Femur (tissue), 1 donor: ENCODE measurements at regions not wholly inside any gene's neighbourhood (a gene's known extent, or its start where the extent isn't known, plus 50 kb on each side); places are given as distances from the start of the nearest gene placed in this dataset.

Experiments
- DNase-seq: peaks from one replicate; pipeline ENCODE4 v3.0.0-alpha.2; 2017

DNA sequence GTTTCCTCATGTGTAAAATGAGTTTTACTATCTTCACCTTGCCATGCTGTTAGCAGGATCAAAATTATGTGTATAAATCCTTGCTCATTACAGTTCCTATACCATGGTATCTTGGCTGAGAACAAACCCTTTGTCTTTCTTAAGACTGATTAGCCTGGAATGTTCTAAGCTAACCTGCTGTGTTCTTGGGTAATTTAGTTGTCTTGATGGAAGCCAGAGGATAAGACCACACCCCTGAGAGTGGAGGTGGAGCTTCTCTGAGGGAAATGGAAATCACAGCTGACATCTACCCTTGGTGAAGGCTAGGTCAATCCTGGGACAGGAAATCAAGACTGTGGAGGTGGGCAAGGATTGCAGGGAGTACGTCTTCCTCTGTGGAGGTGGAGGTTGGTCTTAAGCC is 206.1 kb upstream of the ARHGAP20 start:
- no peak for DNase-seq

DNA sequence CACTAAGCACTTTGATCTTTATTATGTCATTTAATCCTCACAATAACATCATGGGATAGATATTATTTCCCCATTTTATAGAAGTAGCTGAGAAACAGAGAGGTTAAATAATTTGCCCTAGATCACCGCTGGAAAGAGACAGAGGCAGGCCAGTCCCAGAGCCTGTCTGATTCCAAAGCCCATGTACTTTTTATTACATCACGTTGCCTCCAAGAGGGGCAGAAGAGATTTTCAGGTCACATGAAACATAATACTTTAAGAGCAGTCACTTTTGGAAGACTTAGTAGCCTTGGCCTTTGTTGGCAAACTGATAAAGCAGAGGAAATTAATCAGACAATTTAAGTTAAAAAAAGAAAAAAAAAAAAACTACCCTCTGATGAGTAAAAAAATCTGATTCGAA is 200.2 kb upstream of the ARHGAP20 start:
- DNase-seq, result no peak

DNA sequence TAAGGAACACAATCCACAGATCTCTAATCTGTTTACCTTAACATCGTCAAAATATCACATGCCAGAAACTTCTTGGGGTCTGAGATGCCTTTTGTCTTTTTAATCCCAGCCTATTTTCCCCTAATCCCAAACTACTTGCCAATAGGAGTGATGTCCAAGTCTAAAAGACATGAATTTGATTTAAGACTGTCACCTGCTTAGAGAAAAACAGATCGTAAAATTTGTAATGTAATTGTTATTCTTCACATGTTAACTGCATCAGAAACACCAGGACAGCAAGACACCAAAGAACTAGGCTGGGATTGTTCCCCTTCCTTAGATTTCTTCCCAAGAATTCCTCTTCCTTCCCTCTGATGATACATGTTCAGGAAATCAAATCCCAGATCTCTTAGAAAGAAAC is 198.1 kb upstream of the ARHGAP20 start:
- no peak for DNase-seq

DNA sequence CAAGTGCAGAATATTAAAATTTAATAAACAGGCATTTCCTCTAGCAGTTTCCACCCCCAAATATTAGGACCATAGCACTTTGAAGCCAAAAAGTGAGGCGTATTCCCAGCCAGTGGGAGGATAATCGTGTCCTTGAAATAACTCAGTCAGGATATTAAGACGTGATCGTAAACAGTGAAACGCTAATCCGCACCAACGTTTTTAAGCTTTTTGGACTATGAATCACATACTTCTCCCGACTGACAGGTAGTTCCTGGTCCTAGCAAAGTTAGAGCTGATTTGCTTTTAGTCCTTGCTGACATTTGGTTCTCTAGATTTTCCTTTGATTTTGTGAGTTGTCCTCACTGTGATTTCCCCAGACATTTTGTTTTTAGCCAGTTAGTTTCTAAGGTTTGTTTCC is 197.1 kb upstream of the ARHGAP20 start:
- DNase-seq, result no peak

DNA sequence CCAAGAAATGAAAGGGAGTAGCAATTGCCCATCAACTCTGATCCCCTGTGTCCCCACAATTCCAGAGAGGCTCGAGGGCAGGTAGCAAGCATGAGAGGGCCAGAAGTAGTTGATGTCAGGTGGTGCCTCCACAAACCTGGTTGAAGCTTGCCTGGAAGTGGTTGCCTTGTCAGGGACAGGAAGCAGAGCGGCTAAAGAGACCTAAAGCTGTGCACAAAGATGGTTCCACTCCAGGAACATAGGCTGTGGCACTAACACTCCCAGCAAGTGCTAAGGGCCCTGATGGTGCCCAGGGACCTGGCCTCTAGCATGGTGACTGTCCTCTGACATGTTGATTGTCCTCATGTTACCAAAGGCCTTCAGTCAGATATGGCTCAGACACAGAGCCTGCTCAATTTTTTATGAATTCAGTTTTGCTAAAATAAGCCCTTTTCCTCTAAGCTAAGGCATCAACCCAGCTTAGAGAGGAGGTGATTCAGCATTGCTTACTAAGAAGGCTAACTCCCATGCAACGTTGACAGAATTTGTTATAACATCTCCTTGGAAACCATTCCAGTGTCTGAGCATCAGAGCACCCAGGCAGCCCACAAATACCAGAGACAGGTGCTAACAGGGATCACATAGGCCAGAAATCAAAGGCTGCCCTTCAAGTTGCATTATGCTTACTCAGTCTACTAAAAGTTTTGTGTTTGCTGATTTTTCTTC is 196.3 kb upstream of the ARHGAP20 start:
- no peak for DNase-seq

DNA sequence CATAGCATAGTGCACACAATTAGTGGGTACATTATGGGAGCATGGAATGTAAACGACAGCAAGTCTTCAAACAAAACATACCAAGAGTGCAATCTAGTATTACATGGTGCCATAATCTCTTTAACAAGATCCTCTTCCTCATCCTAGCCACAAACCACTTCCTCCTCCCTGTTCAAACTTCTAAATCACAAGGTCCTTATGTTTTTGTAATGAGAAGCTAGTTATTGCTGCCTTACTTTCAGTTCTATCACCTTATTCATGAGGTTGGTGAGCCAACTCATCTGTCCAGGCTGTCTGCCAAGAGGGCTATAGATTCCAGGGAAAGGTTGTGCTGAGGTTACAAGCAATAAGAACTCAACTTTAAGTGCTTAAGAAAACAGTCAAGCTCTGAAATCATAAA is 195.4 kb upstream of the ARHGAP20 start:
- peak; percentile 58 for DNase-seq

DNA sequence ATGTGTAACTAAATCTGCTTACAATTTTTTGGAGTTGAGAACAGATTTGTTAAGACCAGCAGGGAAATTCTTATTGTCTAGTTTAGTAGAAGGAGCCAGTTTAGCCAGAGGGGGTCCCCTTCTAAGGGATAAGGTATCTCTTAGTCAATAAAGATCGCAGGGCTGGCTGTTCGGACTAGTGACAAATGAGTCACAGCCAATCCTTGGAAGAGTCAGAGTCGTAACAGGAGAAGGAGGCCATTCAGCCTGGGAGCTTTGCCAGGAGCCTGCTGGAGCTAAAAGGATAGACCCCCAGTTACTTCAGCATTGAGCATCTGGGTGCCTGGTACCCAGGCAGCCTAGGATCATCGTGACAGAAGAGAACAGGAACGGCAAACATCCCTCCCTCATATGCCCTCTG is 191.6 kb upstream of the ARHGAP20 start:
- DNase-seq, result peak; percentile 49

DNA sequence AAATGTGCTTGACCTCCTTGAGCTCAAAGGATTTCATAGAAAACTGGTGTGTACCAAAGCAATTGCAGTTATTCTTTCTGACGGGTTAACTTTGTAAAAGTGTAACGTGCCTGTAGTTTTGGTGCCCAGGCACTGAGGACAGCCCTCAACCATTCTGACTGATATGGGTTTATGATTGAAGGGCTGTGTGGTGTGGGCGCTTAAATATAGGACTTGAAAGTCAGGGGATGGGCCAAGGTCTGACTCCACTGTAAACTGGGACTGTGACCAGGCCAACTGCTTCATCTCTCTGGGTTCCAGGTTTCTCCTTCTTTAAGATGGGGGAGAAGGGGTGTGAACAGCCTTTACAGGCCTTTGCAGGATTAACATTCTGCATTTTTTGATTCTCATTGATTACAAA is 191.1 kb upstream of the ARHGAP20 start:
- DNase-seq, result no peak

DNA sequence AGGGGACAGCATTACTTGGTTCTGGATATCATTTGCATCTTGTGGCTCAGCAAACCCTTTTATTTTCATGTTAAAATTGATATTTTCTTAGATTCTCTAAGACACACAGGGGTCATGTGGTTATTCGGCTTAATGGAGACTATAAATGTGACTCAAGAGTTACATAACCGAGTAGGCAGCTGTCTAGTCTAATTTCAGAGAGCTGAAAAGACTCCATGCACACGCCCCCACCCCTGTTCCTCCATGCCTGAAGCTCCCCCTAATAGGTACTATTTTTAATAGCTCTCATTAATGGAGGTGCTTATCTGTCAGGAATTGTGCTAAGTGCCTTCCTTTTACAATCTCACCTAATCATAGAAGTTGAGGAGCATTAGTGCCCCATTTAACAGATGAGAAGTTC is 189.2 kb upstream of the ARHGAP20 start:
- DNase-seq, result no peak

DNA sequence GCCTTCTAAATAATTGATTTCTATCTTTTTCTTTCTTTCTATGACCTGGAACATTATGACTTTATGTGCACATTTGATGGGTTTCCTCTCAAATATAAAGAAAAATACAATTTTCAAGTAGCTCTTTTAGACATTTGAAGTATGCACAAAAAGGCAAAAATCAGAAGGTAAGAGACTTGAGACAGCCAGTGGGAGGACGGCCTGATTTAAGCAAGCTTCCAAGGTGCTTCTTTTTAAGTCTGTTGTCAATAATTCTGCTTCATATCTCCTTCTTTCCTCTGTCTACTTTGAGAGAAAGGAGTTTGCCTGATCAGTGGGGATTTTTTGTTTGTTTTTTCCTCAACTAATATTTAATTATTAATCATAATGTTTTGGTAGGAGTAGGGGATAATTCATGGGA is 188.2 kb upstream of the ARHGAP20 start:
- DNase-seq, result no peak

DNA sequence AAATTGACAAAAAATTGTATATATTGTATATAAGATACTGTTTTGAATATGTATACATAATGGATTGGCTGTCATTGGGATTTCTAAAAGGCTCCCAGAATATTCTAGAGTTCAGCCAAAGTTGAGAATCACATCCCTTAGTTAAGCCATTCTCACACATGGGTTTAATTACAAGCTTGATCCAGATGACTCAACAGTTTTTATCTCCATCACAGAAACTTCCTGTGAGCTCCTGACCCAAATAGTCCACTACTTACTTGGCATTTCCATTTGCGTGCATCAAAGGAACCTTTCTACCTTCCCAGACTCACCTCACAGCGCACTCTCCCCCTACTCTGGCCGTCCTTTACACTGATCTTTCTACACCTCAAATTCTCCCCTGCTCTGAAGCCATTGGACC is 184.8 kb upstream of the ARHGAP20 start:
- no peak for DNase-seq

DNA sequence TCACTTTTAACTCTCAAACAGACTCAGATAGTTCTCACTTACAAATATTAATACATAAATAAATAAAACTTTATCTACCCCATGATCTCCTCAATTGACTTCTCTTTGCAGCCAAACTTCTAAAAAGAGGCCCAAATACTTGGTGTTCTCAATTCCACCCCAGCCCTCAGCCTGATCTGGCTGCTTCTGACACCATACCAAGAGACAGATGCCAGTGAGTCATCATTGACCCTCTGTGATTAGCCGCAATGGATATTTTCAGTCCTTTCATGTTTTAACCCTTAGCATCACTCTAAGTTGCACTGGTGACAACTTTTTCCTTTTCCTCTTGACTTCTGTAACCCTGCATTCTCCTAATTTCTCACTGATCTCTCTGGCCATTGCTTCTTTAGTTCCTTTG is 184.1 kb upstream of the ARHGAP20 start:
- no peak for DNase-seq

DNA sequence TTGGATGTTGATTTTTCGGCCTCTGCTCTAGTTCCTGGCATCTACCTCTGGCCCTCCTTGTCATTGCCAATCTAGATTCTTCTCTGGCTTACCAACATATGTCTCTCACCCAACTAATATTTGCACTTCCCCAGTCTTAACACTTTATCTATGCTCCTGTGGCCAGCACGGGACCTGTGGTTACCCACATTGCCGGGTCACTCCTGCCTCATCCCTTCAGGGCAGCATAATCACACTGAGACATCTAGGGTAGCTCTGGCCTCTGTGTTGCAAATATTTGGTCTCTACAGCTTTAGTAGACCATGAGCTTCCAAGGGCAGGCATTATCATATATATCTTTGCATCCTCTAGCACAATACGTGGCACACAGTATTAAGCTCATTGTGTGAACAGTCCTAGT is 182.0 kb upstream of the ARHGAP20 start:
- no peak for DNase-seq

DNA sequence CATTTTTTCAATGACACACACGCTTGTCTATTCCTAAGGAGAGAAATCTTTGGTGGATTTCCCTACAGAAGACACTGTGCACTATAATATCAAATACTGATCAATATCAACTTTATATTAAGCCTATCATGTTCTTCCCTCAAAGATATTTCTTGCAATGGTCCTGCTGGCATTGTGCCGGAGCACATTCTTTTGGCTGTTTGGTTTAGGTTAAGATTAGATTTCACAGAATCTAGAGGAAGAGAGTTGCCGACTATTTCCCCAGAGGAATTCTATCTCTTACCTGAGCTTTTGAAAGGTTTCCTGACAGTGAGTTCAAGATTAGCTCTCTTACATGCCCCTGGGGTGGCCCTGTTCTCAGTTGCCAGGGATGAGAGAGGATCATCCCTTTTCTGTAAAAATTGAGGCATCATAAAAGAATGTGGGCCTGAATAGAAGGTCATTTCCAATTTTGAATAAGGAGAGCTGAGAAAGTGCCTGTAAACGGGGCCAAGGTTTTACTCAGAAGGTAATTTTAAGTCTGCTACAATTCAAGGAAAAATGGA is 180.6 kb upstream of the ARHGAP20 start:
- no peak for DNase-seq

DNA sequence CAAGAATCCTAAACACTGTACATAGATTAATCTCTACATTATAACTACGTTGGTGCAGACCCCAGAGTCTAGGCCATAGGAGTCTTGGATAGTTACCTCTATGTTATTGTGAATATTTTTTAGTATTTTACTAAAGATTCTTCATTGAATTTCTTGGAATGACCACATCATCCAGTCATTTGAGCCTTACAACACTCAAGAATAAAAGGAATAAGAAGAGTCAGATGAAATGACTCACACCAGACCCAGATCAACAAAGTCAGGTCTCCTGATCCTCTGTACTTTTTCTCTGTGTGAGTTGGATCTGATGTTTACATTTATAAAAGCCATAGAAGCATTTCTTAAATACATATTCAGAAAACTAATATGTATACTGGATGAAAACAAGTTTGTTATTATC is 179.2 kb upstream of the ARHGAP20 start:
- DNase-seq, result no peak

DNA sequence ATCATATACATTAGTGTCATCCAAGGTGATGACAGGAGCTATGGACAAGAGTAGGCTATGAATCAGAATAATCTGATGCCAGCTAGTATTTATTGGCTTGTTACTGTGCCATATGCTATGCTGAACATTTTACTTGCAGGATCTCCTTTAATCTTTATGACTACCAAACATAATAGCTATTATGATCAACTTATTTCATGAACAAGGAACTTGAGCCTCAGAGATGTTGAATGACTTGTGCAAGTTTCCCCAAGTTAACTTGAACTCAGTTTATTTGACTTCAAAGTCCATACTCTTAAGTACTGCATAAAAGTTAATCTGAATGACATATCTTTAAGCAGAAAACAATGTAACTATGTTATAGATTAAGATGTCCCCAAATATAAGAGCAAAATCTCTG is 178.8 kb upstream of the ARHGAP20 start:
- no peak for DNase-seq

DNA sequence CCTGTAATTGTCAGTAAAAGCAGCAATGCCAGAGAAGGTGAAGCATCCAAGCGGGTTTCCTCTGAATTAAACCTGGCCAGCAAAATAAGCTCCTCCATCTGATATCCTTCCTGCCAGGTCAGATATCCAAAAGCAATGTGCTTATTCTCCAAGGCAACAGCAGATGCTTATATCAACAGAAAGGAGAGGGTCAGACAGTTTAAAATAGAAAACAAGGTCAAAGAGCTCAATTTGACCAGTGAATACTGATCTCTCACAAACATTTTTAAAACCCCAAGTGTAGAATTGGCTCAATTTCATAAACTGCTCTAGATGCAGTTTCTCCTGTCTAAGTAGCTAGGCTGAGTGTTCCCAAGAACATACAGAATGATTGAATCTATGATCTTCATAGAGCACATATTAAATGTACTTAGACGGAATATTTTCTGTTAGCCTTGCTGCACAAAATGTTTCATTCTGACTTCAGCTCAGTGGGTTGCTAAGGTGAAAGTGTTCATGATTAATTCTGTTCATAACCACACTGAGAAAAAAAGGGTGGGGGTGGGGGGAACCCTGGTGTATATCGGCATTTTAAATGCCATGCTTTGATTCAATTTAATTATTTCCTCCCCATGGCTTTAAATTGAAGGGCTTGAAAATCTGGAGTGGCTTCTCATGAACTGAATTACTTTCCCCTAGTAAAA is 174.2 kb upstream of the ARHGAP20 start:
- peak; percentile 23 for DNase-seq

DNA sequence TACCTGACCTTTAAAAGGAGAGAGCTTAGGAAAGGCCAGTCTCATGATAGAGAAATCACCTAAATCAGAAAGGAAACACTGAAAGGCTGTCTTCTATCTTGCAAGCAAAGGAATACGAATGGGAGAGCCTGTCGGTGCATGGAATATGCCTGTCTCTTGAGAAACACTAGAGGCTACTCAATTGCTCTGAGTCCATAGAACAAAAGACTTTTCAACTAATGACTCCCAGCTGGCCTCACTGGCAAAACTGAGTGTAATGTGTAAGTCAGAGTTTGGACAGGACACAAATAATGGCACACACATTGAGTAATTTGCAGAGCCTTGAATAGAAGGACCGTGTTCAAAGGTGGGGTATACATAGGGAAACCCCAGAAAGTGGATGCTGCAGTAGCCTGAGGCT is 171.0 kb upstream of the ARHGAP20 start:
- DNase-seq, result peak; percentile 22

DNA sequence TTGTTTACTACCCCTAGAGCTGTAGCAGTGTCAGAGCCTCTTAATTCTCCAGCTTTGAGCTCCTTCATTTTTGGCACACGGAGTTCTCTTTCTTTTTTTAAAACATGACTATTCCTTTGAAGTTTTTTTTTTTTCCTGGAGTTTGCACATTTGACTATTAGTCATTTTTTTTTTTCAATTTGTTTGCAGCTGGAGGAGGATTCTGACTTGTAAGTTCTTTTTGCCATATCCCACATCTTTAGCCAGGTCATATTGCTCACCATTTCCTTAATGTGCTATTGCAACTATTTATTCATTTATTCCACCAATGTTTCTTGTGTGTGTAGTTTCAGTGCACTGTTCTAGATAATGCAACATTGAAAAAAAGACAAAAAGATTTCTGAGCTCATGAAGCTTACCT is 166.3 kb upstream of the ARHGAP20 start:
- DNase-seq, result no peak

DNA sequence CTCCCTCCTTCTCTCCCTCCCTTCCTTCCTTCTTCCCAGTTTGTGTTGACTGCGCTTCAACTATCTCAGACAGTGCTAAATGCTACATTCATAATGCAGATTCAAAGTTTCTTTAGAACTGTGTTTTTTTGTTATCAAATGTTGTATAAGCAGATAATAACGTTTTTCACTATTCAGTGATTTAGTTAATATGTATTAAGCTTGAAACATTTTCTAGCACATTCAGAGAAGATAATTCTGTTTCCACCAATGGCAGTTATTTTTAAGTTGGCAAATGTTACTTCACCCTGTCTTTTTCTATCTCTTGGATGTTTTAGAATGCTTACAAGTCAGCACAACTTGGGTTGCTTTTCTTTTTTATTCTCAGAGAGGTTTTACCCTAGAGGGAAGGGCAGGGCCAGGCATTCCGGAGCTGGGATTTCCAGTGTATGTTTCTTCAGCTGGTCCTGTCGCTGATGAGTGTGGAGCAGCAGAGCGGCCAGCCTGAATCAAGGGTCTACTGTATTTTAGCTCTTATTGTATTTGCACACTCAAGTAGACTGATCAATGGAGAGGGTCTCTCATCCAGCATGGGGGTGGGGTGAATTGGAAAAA is 162.3 kb upstream of the ARHGAP20 start:
- DNase-seq, result no peak

DNA sequence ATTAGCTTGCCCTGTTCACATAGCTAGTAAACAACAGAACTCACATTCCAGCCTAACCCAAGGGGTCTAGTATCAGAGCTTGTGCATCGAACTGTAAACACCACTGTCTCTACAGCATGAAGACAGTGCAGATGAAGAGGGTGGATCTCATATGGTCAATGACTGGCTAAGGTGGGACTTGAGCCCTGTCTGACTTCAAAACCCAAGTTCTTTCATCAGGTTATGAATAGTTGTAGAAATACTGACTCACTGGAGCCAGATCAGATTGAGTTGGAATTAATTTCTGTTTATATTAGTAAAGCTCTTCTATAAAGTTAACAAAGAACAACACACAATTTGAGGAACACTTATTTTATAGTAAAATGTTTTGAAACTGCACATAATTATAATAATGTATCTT is 161.7 kb upstream of the ARHGAP20 start:
- DNase-seq, result no peak

DNA sequence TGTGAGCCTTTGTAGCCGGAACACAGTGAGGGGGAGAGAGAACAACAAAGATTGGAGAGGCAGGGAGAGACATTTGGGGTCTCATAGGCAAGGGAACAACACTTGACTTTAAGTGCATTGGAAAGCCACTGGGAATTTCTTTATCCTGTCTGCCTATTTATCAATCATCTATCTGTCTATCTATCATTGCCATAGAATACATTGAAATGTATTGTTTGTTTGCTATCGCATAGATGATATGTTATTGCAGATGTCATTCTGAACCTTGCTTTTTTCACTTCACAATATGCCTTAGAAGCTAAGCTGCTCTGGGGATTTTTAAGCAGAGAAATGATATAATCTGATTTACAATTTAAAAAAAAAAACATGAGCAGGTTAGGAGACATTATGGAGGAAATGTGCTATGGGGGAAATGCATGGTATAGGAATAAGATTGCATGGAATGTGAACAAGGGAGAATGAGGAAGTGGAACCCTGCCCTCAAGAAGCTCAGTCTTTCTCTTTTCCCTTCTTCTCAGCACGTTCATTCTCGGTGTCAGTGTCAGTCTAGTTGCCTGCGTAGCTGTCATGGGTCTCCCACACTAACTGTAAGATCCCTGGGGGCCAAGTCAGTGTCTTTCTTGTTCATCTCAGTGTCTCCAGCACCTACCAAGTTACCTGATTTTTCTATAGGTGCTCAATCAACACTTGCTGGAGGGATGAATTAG is 158.7 kb upstream of the ARHGAP20 start:
- DNase-seq, result no peak

DNA sequence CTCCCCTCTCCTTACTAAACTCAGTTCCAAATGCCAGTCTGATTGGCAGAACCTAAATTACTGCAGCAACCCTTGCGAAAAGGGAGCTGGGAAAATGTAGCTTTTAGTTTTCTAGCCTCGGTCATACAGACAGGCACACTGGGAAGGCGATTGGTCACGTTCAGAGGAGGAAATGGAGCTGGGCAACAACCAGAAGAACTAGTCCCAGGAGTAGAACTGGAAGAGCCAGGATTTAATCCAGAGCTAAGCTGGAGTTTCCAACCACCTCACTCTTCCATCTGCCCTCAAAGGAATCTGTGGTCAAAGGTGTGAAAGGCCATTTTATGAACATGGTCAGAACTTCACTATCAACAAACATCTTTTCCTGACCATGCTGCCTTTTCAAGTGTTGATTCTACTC is 155.7 kb upstream of the ARHGAP20 start:
- DNase-seq, result no peak

DNA sequence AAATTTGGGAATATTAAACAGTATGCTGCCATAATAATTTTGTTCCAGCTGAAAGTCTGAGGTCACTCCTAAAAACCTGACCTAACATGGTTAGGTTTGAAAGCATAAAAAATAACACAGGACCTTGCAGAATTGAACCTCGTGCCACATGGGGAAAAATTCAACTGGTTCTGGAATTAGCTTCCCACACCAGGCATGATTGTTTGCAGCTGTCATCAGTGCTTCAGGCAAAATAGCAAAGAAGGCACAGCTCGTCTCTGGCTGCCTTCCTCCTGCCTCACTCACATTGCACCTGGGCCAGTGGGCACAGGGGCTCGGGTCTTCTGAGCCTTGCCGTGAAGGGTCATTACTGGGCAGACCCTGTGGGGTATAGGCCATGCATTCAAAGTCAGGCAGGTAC is 153.8 kb upstream of the ARHGAP20 start:
- DNase-seq, result no peak
